ENCODE measurements at regions not wholly inside any gene's neighbourhood (a gene's known extent, or its start where the extent isn't known, plus 50 kb on each side); places are given as distances from the start of the nearest gene placed in this dataset.

DNA sequence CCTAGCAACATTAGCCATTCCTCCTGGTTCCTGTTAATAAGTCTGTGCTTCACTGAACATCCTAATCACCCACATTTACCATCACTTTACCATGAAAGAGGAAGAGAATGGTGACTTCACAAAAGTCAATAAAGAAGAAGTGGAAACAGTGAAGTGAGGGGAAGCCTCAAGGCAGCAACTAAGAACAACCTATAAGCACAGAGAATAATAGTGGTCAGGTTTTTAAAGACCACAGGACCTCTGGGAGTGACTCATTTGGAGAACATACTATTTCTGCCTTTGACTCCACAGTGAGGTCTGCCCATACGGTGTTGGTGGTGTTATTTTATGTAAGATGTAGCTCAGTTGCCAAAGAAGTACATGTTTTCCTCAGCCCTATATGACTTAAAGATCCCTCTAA lies 86.0 kb upstream of the TET2 start:
- ChIA-PET CTCF (ENCODE audit: unreplicated experiment) (no interaction called here), POLR2A (interaction anchor here (0.6 kb wide), 1 partner anchor 10 kb away, joined by 3 read pairs; no protein-coding TSS in a partner anchor)
- no peaks in the 10 kb centered on the region for H3K9me3 ChIP-seq (ENCODE audit: low read length)
- intact Hi-C loops (cut with micrococcal nuclease; ENCODE audit: unreplicated experiment), result no loop called here
- no peak overlapping the region for H3K4me3 ChIP-seq (ENCODE audit: low read depth, low read length, poor library complexity, severe bottlenecking)
- no TSS peak for BruUV-seq (replicated peaks)
- H3K27ac ChIP-seq (ENCODE audit: low read depth, low read length, poor library complexity, severe bottlenecking), result no peak overlapping the region
- no peak overlapping the region for H3K4me2 ChIP-seq (ENCODE audit: low read length)
- no peaks in the 10 kb centered on the region for H3K4me1 ChIP-seq (ENCODE audit: insufficient read depth, low read length, poor library complexity, severe bottlenecking)
- H3K36me3 ChIP-seq (ENCODE audit: insufficient read depth, low read length), result no peaks in the 10 kb centered on the region
- DNase-seq (ENCODE audit: low spot score), result no peak
- no peaks in the 10 kb centered on the region for H4K20me1 ChIP-seq (ENCODE audit: insufficient read depth, low read length)
- H2AFZ ChIP-seq (ENCODE audit: low read length), result no peak overlapping the region
- no peak for TF ChIP-seq EZH2phosphoT487 (IDR thresholded peaks at IDR 0.05; ENCODE audit: borderline replicate concordance, low read depth, low read length)
- TF ChIP-seq, protein P1, sequence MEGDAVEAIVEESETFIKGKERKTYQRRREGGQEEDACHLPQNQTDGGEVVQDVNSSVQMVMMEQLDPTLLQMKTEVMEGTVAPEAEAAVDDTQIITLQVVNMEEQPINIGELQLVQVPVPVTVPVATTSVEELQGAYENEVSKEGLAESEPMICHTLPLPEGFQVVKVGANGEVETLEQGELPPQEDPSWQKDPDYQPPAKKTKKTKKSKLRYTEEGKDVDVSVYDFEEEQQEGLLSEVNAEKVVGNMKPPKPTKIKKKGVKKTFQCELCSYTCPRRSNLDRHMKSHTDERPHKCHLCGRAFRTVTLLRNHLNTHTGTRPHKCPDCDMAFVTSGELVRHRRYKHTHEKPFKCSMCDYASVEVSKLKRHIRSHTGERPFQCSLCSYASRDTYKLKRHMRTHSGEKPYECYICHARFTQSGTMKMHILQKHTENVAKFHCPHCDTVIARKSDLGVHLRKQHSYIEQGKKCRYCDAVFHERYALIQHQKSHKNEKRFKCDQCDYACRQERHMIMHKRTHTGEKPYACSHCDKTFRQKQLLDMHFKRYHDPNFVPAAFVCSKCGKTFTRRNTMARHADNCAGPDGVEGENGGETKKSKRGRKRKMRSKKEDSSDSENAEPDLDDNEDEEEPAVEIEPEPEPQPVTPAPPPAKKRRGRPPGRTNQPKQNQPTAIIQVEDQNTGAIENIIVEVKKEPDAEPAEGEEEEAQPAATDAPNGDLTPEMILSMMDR (conservative IDR thresholded peaks at IDR 0.05; ENCODE audit: low read length), result no peak
- H3K79me2 ChIP-seq (ENCODE audit: insufficient read depth, low read depth, low read length), result no peaks in the 10 kb centered on the region
- no peaks in the 10 kb centered on the region for H3K9me2 ChIP-seq (ENCODE audit: insufficient read depth, low read length)

DNA sequence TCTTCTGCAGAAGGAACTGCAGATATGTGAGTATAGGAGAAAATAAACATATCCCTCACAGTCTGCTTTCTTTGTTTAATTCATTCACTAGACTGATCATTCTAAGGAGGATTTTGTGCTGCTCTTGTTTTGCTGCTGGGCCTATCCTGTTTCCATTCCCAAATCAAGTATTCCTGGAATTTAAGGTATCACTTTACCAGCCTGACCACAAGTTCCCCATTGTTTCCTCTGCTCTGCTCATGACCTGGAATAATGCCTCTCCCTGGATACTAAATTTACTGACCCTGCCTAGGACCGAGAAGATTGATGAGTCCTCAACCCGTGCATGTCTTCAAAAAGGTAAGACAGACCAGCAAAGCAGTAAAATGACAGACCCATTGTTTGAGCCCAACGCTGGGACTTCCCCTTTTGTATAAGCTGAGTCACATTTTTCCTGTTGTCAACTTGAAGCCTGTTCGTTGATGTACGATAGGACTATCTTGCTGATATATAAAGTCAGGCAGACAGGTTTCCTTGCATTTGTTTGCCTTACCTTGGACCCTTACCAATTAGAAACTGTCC lies 85.5 kb upstream of the TET2 start:
- H3K4me2 ChIP-seq (ENCODE audit: low read length), result no peak overlapping the region; the same call in 1 of the 2 replicates
- peak overlapping the region; percentile 13; the same call in 1 of the 2 replicates for H2AFZ ChIP-seq (ENCODE audit: low read length)
- H3K27ac ChIP-seq (ENCODE audit: low read depth, low read length, poor library complexity, severe bottlenecking), result no peak overlapping the region
- no peaks in the 10 kb centered on the region for H3K36me3 ChIP-seq (ENCODE audit: insufficient read depth, low read length)
- H4K20me1 ChIP-seq (ENCODE audit: insufficient read depth, low read length), result no peaks in the 10 kb centered on the region
- H3K79me2 ChIP-seq (ENCODE audit: insufficient read depth, low read depth, low read length), result no peaks in the 10 kb centered on the region
- intact Hi-C loops (cut with micrococcal nuclease; ENCODE audit: unreplicated experiment), result no loop called here
- no peaks in the 10 kb centered on the region for H3K9me2 ChIP-seq (ENCODE audit: insufficient read depth, low read length)
- peak; percentile 5 for DNase-seq (ENCODE audit: low spot score)
- POLR2A ChIA-PET, result interaction anchor here (0.6 to 0.7 kb wide), 2 partner anchors 10 to 45 kb away, joined by 3 to 6 read pairs; no protein-coding TSS in a partner anchor
- H3K4me3 ChIP-seq (ENCODE audit: low read depth, low read length, poor library complexity, severe bottlenecking), result no peak overlapping the region
- H3K9me3 ChIP-seq (ENCODE audit: low read length), result no peaks in the 10 kb centered on the region
- no TSS peak for BruUV-seq (replicated peaks)
- no peak for TF ChIP-seq EZH2phosphoT487 (IDR thresholded peaks at IDR 0.05; ENCODE audit: borderline replicate concordance, low read depth, low read length)
- TF ChIP-seq, protein P1 (conservative IDR thresholded peaks at IDR 0.05; ENCODE audit: low read length), result no peak
- CTCF ChIA-PET (ENCODE audit: unreplicated experiment), result no interaction called here
- no peaks in the 10 kb centered on the region for H3K4me1 ChIP-seq (ENCODE audit: insufficient read depth, low read length, poor library complexity, severe bottlenecking)

DNA sequence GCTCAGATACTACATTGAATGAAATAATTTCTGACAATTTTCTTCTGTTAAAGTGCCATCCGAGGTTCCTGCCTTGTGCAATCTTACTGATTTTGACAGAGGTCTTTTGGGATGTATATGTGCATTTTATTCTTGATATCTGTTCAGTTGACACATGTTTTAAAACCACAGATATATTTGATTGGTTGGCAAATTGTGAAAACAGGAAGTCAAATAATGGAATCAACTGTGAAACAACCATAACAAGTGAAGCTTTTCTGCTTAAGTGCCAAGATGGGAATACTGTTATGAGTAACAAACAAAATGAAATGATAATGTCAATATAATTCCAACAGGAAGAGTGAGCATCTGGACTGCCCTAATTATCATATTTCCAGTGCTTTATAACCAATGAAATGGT lies 84.9 kb upstream of the TET2 start:
- Histone ChIP-seq H3K4me2 (ENCODE audit: low read length) (no peak overlapping the region; the same call in 1 of the 2 replicates), H3K36me3 (ENCODE audit: insufficient read depth, low read length) (no peaks in the 10 kb centered on the region), H2AFZ (ENCODE audit: low read length) (peak overlapping the region; percentile 13; the same call in 1 of the 2 replicates), H3K79me2 (ENCODE audit: insufficient read depth, low read depth, low read length) (no peaks in the 10 kb centered on the region), H3K9me3 (ENCODE audit: low read length) (no peaks in the 10 kb centered on the region), H3K27ac (ENCODE audit: low read depth, low read length, poor library complexity, severe bottlenecking) (no peak overlapping the region), H3K4me3 (ENCODE audit: low read depth, low read length, poor library complexity, severe bottlenecking) (no peak overlapping the region), H3K4me1 (ENCODE audit: insufficient read depth, low read length, poor library complexity, severe bottlenecking) (no peaks in the 10 kb centered on the region), H4K20me1 (ENCODE audit: insufficient read depth, low read length) (no peaks in the 10 kb centered on the region), H3K9me2 (ENCODE audit: insufficient read depth, low read length) (no peaks in the 10 kb centered on the region)
- CTCF ChIA-PET (ENCODE audit: unreplicated experiment), result no interaction called here
- intact Hi-C loops (cut with micrococcal nuclease; ENCODE audit: unreplicated experiment), result no loop called here
- TF ChIP-seq, protein P1 (conservative IDR thresholded peaks at IDR 0.05; ENCODE audit: low read length), result no peak
- TF ChIP-seq EZH2phosphoT487 (IDR thresholded peaks at IDR 0.05; ENCODE audit: borderline replicate concordance, low read depth, low read length), result no peak
- DNase-seq (ENCODE audit: low spot score), result no peak
- POLR2A ChIA-PET, result interaction anchor here (0.7 kb wide), 3 partner anchors 30 to 696 kb away, joined by 4 to 6 read pairs (median 4); no protein-coding TSS in a partner anchor
- BruUV-seq (replicated peaks), result no TSS peak
